ENCODE measurements at regions not wholly inside any gene's neighbourhood (a gene's known extent, or its start where the extent isn't known, plus 50 kb on each side); places are given as distances from the start of the nearest gene placed in this dataset.

DNA sequence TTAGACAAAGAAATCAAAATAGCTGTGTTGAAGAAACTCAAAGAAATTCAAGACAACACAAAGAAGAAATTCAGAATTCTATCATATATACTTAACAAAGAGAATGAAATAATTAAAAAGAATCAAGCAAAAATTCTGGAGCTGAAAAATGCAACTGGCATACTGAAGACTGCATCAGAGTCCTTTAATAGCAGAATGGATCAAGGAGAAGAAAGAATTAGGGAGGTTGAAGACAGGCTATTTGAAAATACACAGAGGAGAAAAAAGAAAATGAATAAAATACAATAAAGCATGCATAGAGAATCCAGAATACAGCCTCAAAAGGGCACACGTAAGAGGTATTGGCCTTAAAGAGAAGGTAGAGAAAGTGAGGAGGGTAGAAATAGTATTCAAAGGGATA is 179.5 kb upstream of the SPIN4 start:
- TF ChIP-seq POLR2A (IDR thresholded peaks at IDR 0.05) = no peak
- TF ChIP-seq, protein P1, sequence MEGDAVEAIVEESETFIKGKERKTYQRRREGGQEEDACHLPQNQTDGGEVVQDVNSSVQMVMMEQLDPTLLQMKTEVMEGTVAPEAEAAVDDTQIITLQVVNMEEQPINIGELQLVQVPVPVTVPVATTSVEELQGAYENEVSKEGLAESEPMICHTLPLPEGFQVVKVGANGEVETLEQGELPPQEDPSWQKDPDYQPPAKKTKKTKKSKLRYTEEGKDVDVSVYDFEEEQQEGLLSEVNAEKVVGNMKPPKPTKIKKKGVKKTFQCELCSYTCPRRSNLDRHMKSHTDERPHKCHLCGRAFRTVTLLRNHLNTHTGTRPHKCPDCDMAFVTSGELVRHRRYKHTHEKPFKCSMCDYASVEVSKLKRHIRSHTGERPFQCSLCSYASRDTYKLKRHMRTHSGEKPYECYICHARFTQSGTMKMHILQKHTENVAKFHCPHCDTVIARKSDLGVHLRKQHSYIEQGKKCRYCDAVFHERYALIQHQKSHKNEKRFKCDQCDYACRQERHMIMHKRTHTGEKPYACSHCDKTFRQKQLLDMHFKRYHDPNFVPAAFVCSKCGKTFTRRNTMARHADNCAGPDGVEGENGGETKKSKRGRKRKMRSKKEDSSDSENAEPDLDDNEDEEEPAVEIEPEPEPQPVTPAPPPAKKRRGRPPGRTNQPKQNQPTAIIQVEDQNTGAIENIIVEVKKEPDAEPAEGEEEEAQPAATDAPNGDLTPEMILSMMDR (IDR thresholded peaks at IDR 0.05) = no peak
